ENCODE measurements at regions not wholly inside any gene's neighbourhood (a gene's known extent, or its start where the extent isn't known, plus 50 kb on each side); places are given as distances from the start of the nearest gene placed in this dataset.

GRCh38 chr4:58205446-58206235 lies 1095.5 kb upstream of the IGFBP7 start (continued):
- TF ChIP-seq, protein P1, sequence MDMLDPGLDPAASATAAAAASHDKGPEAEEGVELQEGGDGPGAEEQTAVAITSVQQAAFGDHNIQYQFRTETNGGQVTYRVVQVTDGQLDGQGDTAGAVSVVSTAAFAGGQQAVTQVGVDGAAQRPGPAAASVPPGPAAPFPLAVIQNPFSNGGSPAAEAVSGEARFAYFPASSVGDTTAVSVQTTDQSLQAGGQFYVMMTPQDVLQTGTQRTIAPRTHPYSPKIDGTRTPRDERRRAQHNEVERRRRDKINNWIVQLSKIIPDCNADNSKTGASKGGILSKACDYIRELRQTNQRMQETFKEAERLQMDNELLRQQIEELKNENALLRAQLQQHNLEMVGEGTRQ (IDR thresholded peaks at IDR 0.05; ENCODE audit: borderline replicate concordance, low read depth, low read length), result no peak
- TF ChIP-seq MTA3 (IDR thresholded peaks at IDR 0.05; ENCODE audit: borderline replicate concordance, low read length) (no peak), NFYA (IDR thresholded peaks at IDR 0.05; ENCODE audit: borderline replicate concordance, low read depth, low read length) (no peak), CREM (IDR thresholded peaks at IDR 0.05; ENCODE audit: low read depth) (no peak), LARP7 (IDR thresholded peaks at IDR 0.05) (no peak), BACH1 (IDR thresholded peaks at IDR 0.05; ENCODE audit: borderline replicate concordance) (no peak), MEF2A (IDR thresholded peaks at IDR 0.05; ENCODE audit: insufficient read depth, low read depth, low read length) (no peak), PRDM15 (CRISPR knock-in tag; IDR thresholded peaks at IDR 0.05) (no peak)

GRCh38 chr4:58192217-58192616 lies 1082.0 kb upstream of the IGFBP7 start:
- ChIA-PET CTCF (no interaction called here), SMC1A (ENCODE audit: uncharacterized antibody, unreplicated experiment) (no interaction called here), POLR2A (no interaction called here), RAD21 (ENCODE audit: unreplicated experiment) (no interaction called here)
- Histone ChIP-seq H3K4me2 (ENCODE audit: control insufficient read depth, insufficient read depth) (no peak overlapping the region), H2AFZ (ENCODE audit: control insufficient read depth, low read depth, low read length) (no peak overlapping the region), H3K9me3 (replicated peaks; ENCODE audit: control insufficient read depth, insufficient read depth, low read length) (no peaks in the 10 kb centered on the region), H3K4me1 (ENCODE audit: control insufficient read depth, insufficient read depth, low read length) (no peaks in the 10 kb centered on the region), H4K20me1 (ENCODE audit: control insufficient read depth, insufficient read depth) (no peaks in the 10 kb centered on the region), H3K9ac (ENCODE audit: control insufficient read depth, insufficient read depth, low read length) (no peak overlapping the region), H3K27ac (ENCODE audit: control insufficient read depth, insufficient read depth) (no peak overlapping the region), H3K79me2 (ENCODE audit: control insufficient read depth, insufficient read depth, low read length) (no peaks in the 10 kb centered on the region), H3K27me3 (replicated peaks in 1 of 2; ENCODE audit: control insufficient read depth in 2 of 2, insufficient read depth in 2 of 2, low read length in 1 of 2) (no peaks in the 10 kb centered on the region), H3K36me3 (ENCODE audit: control insufficient read depth in 2 of 2, insufficient read depth in 2 of 2, low read length in 1 of 2) (no peaks in the 10 kb centered on the region), H3K4me3 (no peak overlapping the region)
- no TSS peak for BruUV-seq (replicated peaks)
- intact Hi-C loops (cut with micrococcal nuclease; ENCODE audit: unreplicated experiment), result no loop called here
- ATAC-seq (no peak), DNase-seq (ENCODE audit: low read depth, low spot score) (no peak), FAIRE-seq (no peak)
- WGBS (ENCODE audit: insufficient coverage, insufficient replicate concordance, low lambda C conversion rate, missing lambda C conversion rate), result 0% methylated on average over 2 of the region's 2 CpGs
- in situ Hi-C loops (cut with MboI), result no loop called here
- no peak for TF ChIP-seq TAF1 (IDR thresholded peaks at IDR 0.05; ENCODE audit: borderline replicate concordance, low read depth, low read length)
- TF ChIP-seq ZBTB33 (IDR thresholded peaks at IDR 0.05), result no peak
- no peak for TF ChIP-seq CBFB (IDR thresholded peaks at IDR 0.05; ENCODE audit: low read depth)
- no peak for TF ChIP-seq NR2F1 (conservative IDR thresholded peaks at IDR 0.05)
- TF ChIP-seq, protein P2, sequence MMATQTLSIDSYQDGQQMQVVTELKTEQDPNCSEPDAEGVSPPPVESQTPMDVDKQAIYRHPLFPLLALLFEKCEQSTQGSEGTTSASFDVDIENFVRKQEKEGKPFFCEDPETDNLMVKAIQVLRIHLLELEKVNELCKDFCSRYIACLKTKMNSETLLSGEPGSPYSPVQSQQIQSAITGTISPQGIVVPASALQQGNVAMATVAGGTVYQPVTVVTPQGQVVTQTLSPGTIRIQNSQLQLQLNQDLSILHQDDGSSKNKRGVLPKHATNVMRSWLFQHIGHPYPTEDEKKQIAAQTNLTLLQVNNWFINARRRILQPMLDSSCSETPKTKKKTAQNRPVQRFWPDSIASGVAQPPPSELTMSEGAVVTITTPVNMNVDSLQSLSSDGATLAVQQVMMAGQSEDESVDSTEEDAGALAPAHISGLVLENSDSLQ (IDR thresholded peaks at IDR 0.05), result no peak
- no peak for TF ChIP-seq ZNF384 (IDR thresholded peaks at IDR 0.05; ENCODE audit: borderline replicate concordance, low read depth, low read length)
- TF ChIP-seq PML (IDR thresholded peaks at IDR 0.05; ENCODE audit: low read length), result no peak

Data from GM12878 (cell line).